Adrenal gland (tissue), 5 donors: ENCODE measurements at regions not wholly inside any gene's neighbourhood (a gene's known extent, or its start where the extent isn't known, plus 50 kb on each side); places are given as distances from the start of the nearest gene placed in this dataset.

Experiments
- CTCF ChIP-seq, 6 experiments: fragments of 450-650 bp in 4 of 6; fragments of 200-600 bp in 2 of 6; sonication (generic) in 1 of 6; IDR thresholded peaks; 1 replicate in 5 of 6; 2 replicates in 1 of 6; pipeline versions ENCODE4 v1.5.1 to v1.8.0; 2016 to 2021; ENCODE audit warnings: antibody characterized with exemption in 6 of 6, mild to moderate bottlenecking in 2 of 6, moderate library complexity in 1 of 6
- POLR2A ChIP-seq, 2 donors: fragments of 450-650 bp; IDR thresholded peaks; one replicate each; pipeline ENCODE4 v1.6.1; 2017; ENCODE audit warnings: antibody characterized with exemption in 2 of 2, mild to moderate bottlenecking in 2 of 2, moderate library complexity in 1 of 2
- donor health status: DM: no; HTN: no; CAD: no.

- TF ChIP-seq CTCF (IDR thresholded peaks at IDR 0.05) (no peak), POLR2A (IDR thresholded peaks at IDR 0.05) (no peak)
Measured at GRCh38 chr9:81748091-81748490, 58.7 kb upstream of the TLE1 start.
